ENCODE measurements at regions not wholly inside any gene's neighbourhood (a gene's known extent, or its start where the extent isn't known, plus 50 kb on each side); places are given as distances from the start of the nearest gene placed in this dataset.
A peak's percentile ranks its signal among the peaks of the same experiment; 100 is the strongest.

- Histone ChIP-seq H3K9me3 (ENCODE audit: control insufficient read depth, low read length) (peaks cover 6% of the 10 kb centered on the region), H3K4me3 (ENCODE audit: low read length) (no peak overlapping the region), H3K36me3 (ENCODE audit: control insufficient read depth, insufficient read depth, low read length, severe bottlenecking) (no peaks in the 10 kb centered on the region), H3K9ac (ENCODE audit: low read length) (no peak overlapping the region), H3K4me1 (ENCODE audit: control insufficient read depth, insufficient read depth, low read length) (no peaks in the 10 kb centered on the region), H3K27me3 (replicated peaks; ENCODE audit: control insufficient read depth, insufficient read depth, low read length) (peaks cover 9% of the 10 kb centered on the region)
- no peak for DNase-seq (ENCODE audit: low read depth)
Measured at GRCh38 chrX:34406580-34406979, 250.5 kb downstream of the TMEM47 start.

GRCh38 chrX:34404386-34405070, 252.6 kb downstream of the TMEM47 start:
- H3K4me1 ChIP-seq (ENCODE audit: control insufficient read depth, insufficient read depth, low read length): no peaks in the 10 kb centered on the region
- H3K36me3 ChIP-seq (ENCODE audit: control insufficient read depth, insufficient read depth, low read length, severe bottlenecking): no peaks in the 10 kb centered on the region
- no peak for DNase-seq (ENCODE audit: low read depth)
- no peaks in the 10 kb centered on the region for H3K9me3 ChIP-seq (ENCODE audit: control insufficient read depth, low read length)
- no peak overlapping the region for H3K4me3 ChIP-seq (ENCODE audit: low read length)
- H3K27me3 ChIP-seq (replicated peaks; ENCODE audit: control insufficient read depth, insufficient read depth, low read length): peaks cover 9% of the 10 kb centered on the region
- H3K9ac ChIP-seq (ENCODE audit: low read length): no peak overlapping the region

GRCh38 chrX:34401411-34401810, 255.7 kb downstream of the TMEM47 start:
- no peak for DNase-seq (ENCODE audit: low read depth)
- H3K4me1 ChIP-seq (ENCODE audit: control insufficient read depth, insufficient read depth, low read length): no peaks in the 10 kb centered on the region
- no peaks in the 10 kb centered on the region for H3K9me3 ChIP-seq (ENCODE audit: control insufficient read depth, low read length)
- H3K9ac ChIP-seq (ENCODE audit: low read length): no peak overlapping the region
- peaks cover 9% of the 10 kb centered on the region for H3K27me3 ChIP-seq (replicated peaks; ENCODE audit: control insufficient read depth, insufficient read depth, low read length)
- H3K36me3 ChIP-seq (ENCODE audit: control insufficient read depth, insufficient read depth, low read length, severe bottlenecking): no peaks in the 10 kb centered on the region
- H3K4me3 ChIP-seq (ENCODE audit: low read length): no peak overlapping the region

- Histone ChIP-seq H3K9me3 (ENCODE audit: control insufficient read depth, low read length) (no peaks in the 10 kb centered on the region), H3K36me3 (ENCODE audit: control insufficient read depth, insufficient read depth, low read length, severe bottlenecking) (no peaks in the 10 kb centered on the region), H3K4me3 (ENCODE audit: low read length) (no peak overlapping the region), H3K9ac (ENCODE audit: low read length) (no peak overlapping the region), H3K4me1 (ENCODE audit: control insufficient read depth, insufficient read depth, low read length) (peaks cover 6% of the 10 kb centered on the region), H3K27me3 (replicated peaks; ENCODE audit: control insufficient read depth, insufficient read depth, low read length) (no peaks in the 10 kb centered on the region)
- DNase-seq (ENCODE audit: low read depth): peak; percentile 80
Measured at GRCh38 chrX:34382416-34382815, 250.3 kb upstream of the FAM47A start.

GRCh38 chrX:34381241-34381640, 249.1 kb upstream of the FAM47A start:
- no peaks in the 10 kb centered on the region for H3K9me3 ChIP-seq (ENCODE audit: control insufficient read depth, low read length)
- H3K4me3 ChIP-seq (ENCODE audit: low read length): no peak overlapping the region
- no peaks in the 10 kb centered on the region for H3K36me3 ChIP-seq (ENCODE audit: control insufficient read depth, insufficient read depth, low read length, severe bottlenecking)
- no peaks in the 10 kb centered on the region for H3K27me3 ChIP-seq (replicated peaks; ENCODE audit: control insufficient read depth, insufficient read depth, low read length)
- H3K9ac ChIP-seq (ENCODE audit: low read length): no peak overlapping the region
- peaks cover 6% of the 10 kb centered on the region for H3K4me1 ChIP-seq (ENCODE audit: control insufficient read depth, insufficient read depth, low read length)
- DNase-seq (ENCODE audit: low read depth): peak; percentile 15

GRCh38 chrX:34379891-34380290, 247.8 kb upstream of the FAM47A start:
- H3K9ac ChIP-seq (ENCODE audit: low read length): no peak overlapping the region
- peak; percentile 51 for DNase-seq (ENCODE audit: low read depth)
- H3K4me1 ChIP-seq (ENCODE audit: control insufficient read depth, insufficient read depth, low read length): peaks cover 6% of the 10 kb centered on the region
- H3K9me3 ChIP-seq (ENCODE audit: control insufficient read depth, low read length): no peaks in the 10 kb centered on the region
- no peaks in the 10 kb centered on the region for H3K36me3 ChIP-seq (ENCODE audit: control insufficient read depth, insufficient read depth, low read length, severe bottlenecking)
- no peaks in the 10 kb centered on the region for H3K27me3 ChIP-seq (replicated peaks; ENCODE audit: control insufficient read depth, insufficient read depth, low read length)
- no peak overlapping the region for H3K4me3 ChIP-seq (ENCODE audit: low read length)

GRCh38 chrX:34377645-34378044, 245.5 kb upstream of the FAM47A start:
- Histone ChIP-seq H3K9ac (ENCODE audit: low read length) (no peak overlapping the region), H3K27me3 (replicated peaks; ENCODE audit: control insufficient read depth, insufficient read depth, low read length) (no peaks in the 10 kb centered on the region), H3K36me3 (ENCODE audit: control insufficient read depth, insufficient read depth, low read length, severe bottlenecking) (no peaks in the 10 kb centered on the region), H3K4me1 (ENCODE audit: control insufficient read depth, insufficient read depth, low read length) (peaks cover 2% of the 10 kb centered on the region), H3K9me3 (ENCODE audit: control insufficient read depth, low read length) (no peaks in the 10 kb centered on the region), H3K4me3 (ENCODE audit: low read length) (no peak overlapping the region)
- DNase-seq (ENCODE audit: low read depth): no peak

GRCh38 chrX:34371754-34372153, 239.6 kb upstream of the FAM47A start:
- Histone ChIP-seq H3K36me3 (ENCODE audit: control insufficient read depth, insufficient read depth, low read length, severe bottlenecking) (no peaks in the 10 kb centered on the region), H3K9ac (ENCODE audit: low read length) (no peak overlapping the region), H3K4me3 (ENCODE audit: low read length) (no peak overlapping the region), H3K4me1 (ENCODE audit: control insufficient read depth, insufficient read depth, low read length) (no peaks in the 10 kb centered on the region), H3K27me3 (replicated peaks; ENCODE audit: control insufficient read depth, insufficient read depth, low read length) (no peaks in the 10 kb centered on the region), H3K9me3 (ENCODE audit: control insufficient read depth, low read length) (no peaks in the 10 kb centered on the region)
- no peak for DNase-seq (ENCODE audit: low read depth)

- no peak overlapping the region for H3K9ac ChIP-seq (ENCODE audit: low read length)
- no peaks in the 10 kb centered on the region for H3K36me3 ChIP-seq (ENCODE audit: control insufficient read depth, insufficient read depth, low read length, severe bottlenecking)
- H3K9me3 ChIP-seq (ENCODE audit: control insufficient read depth, low read length): no peaks in the 10 kb centered on the region
- H3K4me1 ChIP-seq (ENCODE audit: control insufficient read depth, insufficient read depth, low read length): no peaks in the 10 kb centered on the region
- H3K4me3 ChIP-seq (ENCODE audit: low read length): no peak overlapping the region
- H3K27me3 ChIP-seq (replicated peaks; ENCODE audit: control insufficient read depth, insufficient read depth, low read length): no peaks in the 10 kb centered on the region
- peak; percentile 70 for DNase-seq (ENCODE audit: low read depth)
Measured at GRCh38 chrX:34365471-34365870, 233.4 kb upstream of the FAM47A start.

GRCh38 chrX:34350561-34351335, 218.6 kb upstream of the FAM47A start:
- no peaks in the 10 kb centered on the region for H3K36me3 ChIP-seq (ENCODE audit: control insufficient read depth, insufficient read depth, low read length, severe bottlenecking)
- no peaks in the 10 kb centered on the region for H3K9me3 ChIP-seq (ENCODE audit: control insufficient read depth, low read length)
- no peaks in the 10 kb centered on the region for H3K27me3 ChIP-seq (replicated peaks; ENCODE audit: control insufficient read depth, insufficient read depth, low read length)
- peak; percentile 62 for DNase-seq (ENCODE audit: low read depth)
- H3K4me1 ChIP-seq (ENCODE audit: control insufficient read depth, insufficient read depth, low read length): peaks cover 4% of the 10 kb centered on the region
- H3K4me3 ChIP-seq (ENCODE audit: low read length): no peak overlapping the region
- no peak overlapping the region for H3K9ac ChIP-seq (ENCODE audit: low read length)

GRCh38 chrX:34343001-34343400, 210.9 kb upstream of the FAM47A start:
- DNase-seq (ENCODE audit: low read depth): no peak
- no peak overlapping the region for H3K4me3 ChIP-seq (ENCODE audit: low read length)

More at GRCh38 chrX:34343001-34343400, 210.9 kb upstream of the FAM47A start:
- no peak overlapping the region for H3K9ac ChIP-seq (ENCODE audit: low read length)
- no peaks in the 10 kb centered on the region for H3K36me3 ChIP-seq (ENCODE audit: control insufficient read depth, insufficient read depth, low read length, severe bottlenecking)
- H3K4me1 ChIP-seq (ENCODE audit: control insufficient read depth, insufficient read depth, low read length): no peaks in the 10 kb centered on the region
- H3K27me3 ChIP-seq (replicated peaks; ENCODE audit: control insufficient read depth, insufficient read depth, low read length): peaks cover 3% of the 10 kb centered on the region
- no peaks in the 10 kb centered on the region for H3K9me3 ChIP-seq (ENCODE audit: control insufficient read depth, low read length)

Data from adipocyte (in vitro differentiated cells).